ENCODE measurements at regions not wholly inside any gene's neighbourhood (a gene's known extent, or its start where the extent isn't known, plus 50 kb on each side); places are given as distances from the start of the nearest gene placed in this dataset.
"Not testable (repeated sequence)": the region's sequence is repeated elsewhere in the genome, so short reads cannot be mapped to it uniquely, and the experiment has no call there.

DNA sequence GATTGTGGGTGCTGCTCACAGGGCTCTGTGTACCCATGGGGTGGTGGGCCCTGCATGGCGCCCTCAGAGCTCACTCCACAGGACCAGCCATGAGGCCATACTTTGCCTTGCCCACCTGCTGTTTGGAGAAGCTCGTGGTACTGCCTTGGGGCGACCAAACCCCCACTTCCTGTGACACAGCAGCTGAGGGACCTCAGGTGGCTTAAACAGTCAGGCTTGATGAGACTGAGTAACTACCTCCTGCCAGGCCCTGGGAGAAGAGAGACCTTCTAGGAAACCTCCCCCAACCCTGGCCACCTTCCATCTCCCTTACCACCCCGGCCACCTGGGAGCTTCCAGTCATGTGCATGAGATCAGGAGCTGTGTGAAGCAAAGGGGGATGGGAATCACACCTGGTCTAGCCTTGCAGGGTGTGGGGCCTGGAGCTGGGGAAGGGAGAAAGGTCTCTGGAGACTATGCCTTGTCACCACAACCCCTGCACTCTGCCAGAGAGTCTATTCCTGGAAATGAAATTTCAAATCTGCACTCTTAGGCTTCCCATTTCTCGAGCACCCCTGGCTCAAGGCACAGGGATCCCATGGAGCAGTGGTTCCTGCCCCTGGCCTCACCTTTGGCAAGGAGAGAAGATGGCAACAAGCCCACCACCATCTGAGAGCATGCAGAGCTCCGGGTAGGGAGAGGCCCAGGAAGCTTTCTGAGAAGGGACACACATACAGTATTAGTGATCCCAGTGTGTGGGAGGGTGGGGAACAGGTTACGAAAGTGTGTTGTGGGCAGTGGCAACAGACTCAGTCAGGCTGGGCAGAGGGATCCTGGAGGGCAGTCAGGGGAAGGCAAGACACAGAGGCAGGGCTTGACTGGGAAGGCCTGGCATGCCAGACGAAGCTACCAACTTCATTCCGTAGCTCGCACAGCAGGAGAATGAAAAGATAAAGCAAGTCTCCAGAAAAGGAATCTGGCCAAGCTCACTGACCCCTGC lies 125.0 kb downstream of the URI1 start:
- POLR2A ChIA-PET: interaction anchor here (0.6 kb wide), 1 partner anchor 86 kb away, joined by 3 read pairs; no protein-coding TSS in a partner anchor
- CTCF ChIA-PET: no interaction called here

DNA sequence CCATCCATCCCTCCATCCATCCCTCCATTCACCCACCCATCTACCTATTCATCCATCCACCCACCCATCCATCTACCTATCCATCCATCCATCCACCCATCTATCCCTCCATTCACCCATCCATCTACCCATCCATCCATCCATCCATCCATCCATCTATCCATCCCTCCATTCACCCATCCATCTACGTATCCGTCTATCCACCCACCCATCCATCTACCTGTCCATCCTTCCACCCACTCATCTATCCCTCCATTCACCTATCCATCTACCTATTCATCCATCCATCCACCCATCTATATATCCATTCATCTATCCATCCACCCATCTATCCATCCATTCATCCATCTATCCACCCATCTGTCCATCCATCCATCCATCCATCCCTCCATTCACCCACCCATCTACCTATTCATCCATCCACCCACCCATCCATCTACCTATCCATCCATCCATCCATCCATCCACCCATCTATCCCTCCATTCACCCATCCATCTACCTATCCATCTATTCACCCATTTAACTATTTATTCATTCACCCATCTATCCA lies 126.0 kb downstream of the URI1 start:
- POLR2A ChIA-PET, CTCF ChIA-PET: not testable (repeated sequence)

DNA sequence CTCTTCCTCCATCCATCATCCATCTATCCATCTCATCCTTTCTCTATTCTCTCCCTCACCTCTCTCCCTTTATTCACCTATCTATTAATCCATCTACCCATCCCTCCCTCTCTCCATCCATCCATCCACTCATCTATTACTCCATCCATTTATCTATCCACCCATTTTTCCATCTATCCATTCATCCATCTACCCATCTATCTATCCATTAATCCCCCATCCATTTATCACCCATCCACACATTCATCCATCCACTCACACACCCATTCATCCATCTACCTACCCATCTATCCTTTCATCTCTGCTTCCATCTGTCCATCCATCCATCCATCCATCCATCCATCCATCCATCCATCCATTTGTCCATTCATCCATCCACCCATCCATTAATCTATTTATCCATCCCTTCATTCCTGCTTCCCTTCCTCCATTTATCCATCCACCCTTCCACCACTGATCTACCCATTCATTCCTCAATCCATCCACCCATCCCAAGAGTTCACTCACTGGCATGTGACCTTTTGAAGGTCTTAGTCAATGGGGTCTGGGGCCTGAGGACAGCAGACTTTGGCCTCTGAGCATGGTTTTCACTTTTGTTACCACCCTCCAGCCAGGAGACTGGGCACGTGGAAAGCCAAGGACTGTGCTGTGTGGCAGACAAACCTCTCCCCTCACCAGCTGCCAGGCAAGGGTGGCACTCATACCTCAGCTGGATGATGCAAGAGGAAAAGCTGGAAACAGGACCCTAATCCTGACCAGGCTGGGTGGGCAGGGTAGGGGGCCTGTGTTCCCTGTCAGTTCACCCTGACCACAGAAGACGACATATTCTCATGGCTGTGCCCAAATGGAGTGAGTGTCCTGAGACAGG lies 126.7 kb downstream of the URI1 start:
- POLR2A ChIA-PET: no interaction called here
- CTCF ChIA-PET: no interaction called here

DNA sequence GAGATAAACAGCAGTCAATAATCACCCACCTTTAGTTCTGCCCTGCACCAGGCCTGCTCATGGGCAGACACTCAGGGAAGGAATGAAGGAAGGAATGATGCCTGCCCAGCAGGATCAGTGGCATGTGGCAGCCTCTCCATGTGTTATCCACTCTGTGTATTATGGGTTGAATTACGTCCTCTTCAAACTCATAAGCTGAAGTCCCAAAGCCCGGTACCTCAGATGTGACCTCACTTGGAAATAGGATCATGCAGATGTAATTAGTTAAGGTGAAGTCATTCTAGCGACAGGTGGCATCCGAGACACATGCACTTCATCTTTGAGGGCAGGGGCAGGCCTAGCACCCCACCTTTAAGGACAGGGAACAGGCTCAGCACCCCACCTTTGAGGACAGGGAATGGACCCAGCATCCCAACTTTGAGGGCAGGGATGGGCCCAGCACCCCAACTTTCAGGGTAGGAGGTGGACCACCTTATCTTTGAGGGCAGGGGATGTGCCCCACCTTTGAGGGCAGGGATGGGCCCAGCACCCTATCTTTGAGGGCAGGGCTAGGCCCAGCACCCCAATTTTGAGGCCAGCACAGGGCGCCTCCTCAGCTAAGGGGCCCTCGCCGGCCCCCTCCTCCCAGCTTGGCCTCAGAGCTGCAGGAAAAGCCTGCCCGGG lies 127.6 kb downstream of the URI1 start:
- ChIA-PET POLR2A (no interaction called here), CTCF (interaction anchor here (0.6 kb wide), 1 partner anchor 484 kb away, joined by 6 read pairs; no protein-coding TSS in a partner anchor)

DNA sequence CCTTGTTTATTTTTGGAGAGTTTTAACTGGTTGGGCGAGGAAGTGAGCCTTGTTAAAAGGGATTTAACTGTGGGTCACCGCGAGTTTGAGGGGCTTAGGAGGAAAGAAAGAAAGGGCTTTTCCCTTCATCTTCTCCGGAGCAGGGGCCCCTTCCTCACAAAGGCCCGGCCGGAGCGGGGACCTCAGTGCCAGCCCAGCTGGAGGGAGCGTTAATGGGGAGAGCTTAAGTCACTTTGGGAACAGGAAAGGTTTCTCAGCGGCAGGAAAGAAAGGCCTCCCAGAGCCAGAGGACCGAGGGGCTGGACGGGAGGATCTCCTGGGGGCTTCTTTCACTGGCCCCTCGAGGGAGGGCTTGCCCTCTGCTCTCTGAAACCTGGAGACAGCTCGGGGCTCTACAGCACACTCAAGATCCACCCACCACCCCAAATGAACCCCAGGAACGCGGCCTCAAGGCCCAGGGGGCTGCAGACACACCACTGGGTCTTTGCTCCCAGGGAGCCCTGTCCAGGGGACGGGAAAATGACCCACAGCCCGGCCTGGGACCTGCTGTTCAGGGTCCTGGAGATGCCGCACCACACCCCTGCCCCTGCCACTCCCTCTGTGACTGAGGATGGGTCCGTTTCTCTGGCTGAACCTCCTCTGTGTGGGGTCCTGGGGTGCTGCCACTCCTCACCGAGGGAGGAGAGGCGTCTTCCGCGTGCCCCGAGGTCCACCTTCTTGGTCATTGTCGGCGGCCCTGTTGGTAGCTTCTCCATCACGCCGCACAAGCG lies 128.3 kb downstream of the URI1 start:
- POLR2A ChIA-PET: no interaction called here
- CTCF ChIA-PET: interaction anchor here (0.6 kb wide), 1 partner anchor 483 kb away, joined by 6 read pairs; no protein-coding TSS in a partner anchor

DNA sequence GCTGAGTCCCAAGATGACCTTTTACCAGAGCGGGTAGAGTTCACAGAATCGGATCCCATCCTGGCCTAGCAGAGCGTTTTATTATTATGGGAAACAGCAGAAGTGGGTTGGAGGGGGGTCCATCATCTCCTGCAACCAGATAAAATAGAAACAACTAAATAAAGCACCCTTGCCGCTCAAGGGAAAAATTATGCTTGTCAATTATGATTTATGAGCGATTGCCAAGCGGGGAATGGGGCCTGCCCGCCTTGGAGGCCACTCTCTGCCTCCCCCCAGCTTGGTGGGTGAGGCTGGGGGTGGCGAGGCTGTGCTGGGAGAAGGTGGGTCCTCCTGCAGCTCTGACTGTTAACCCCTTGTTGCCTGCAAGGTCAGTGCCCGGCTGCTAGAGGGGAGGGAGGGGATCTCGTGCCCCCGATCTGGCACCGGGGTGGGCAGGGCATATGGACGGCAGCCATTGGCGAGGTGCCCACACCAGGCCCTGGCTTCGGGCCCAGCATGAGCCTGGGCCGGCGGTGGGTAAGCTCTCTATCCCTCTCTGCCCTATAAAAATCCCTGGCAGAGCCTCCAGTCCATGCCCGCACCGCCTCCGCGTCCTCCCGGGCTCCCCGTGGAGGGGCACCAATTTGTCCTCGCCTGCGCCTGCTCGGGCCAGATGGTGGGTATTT lies 129.1 kb downstream of the URI1 start:
- ChIA-PET CTCF (no interaction called here), POLR2A (no interaction called here)

DNA sequence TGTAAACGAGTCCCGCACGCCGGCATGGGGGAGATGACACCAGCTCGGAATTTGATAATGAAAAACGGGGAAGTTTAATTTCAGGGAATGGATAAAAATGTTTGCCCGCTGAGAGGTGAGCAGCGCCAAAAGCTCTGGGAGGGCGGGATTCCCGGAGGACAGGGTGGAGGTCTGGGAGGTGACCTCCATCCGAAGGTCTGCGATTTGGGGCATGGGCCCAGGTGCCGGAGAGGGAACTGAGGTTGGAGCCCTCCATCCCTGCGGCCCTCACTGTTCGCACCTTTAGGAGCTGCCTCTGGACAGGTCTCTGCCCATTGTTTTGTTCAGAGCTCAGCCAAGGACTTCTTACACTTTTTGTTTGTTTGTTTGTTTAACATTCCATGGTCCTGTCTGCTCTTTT lies 129.8 kb downstream of the URI1 start:
- POLR2A ChIA-PET: no interaction called here
- CTCF ChIA-PET: interaction anchor here (0.6 kb wide), 1 partner anchor 373 kb away, joined by 3 read pairs; no protein-coding TSS in a partner anchor

DNA sequence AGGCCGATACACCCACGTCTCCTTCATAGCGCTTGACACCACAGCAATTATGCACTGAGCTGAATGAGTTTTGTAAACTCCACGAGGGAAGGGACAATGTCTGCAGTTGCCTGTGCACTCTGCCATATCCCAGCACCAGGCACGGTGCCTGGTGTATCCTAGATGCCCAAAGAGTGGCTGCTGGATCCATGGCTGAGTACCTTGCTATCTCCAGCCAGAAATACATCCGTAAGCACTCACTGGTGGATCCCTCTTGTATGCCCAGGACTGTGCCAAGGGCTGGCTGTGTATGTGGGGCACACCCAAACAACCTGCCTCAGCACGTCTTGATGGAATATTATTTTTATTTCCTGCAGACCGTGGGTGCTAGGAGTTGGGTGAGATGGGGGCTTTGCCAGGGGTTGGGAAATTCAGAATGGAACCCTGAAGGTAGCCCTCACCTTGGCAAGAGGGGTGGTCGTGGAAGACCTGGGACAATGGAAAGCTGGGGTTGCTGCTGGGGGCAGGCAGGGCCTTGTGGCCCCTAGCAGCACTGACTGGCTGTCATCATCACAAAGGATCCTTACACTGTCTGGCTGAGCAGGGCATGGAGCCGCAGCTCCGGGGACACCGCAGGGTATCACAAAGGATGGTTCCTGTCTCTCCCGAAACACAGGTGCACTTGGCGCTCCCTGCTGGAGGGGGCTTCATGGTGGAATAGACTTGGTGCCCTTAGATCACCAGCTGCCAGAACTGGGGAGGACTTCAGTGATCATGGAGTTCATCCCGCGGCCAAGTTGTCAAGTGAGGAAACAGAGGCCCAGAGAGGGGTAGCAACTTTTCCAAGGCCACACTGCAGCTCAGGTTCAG lies 131.3 kb downstream of the URI1 start:
- POLR2A ChIA-PET: no interaction called here
- CTCF ChIA-PET: no interaction called here

DNA sequence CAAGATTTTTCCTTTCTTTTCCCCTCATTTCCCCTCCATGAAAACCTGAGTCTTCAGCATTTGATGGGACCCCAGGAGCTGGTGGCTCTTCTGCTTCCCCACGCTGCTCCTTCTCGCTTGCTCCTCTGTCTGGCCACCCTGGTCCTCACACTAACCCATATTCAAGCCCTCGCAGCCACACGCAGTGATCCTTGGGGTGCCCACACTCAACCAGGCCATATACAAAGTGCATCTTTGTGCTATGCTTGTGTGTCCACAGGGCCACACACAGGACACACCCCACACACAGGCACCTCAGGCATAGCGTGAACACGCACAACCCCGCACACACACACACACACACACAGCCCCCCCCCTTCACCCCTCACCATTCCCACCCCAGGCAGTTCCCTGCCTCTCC lies 132.1 kb downstream of the URI1 start:
- ChIA-PET CTCF (no interaction called here), POLR2A (no interaction called here)

DNA sequence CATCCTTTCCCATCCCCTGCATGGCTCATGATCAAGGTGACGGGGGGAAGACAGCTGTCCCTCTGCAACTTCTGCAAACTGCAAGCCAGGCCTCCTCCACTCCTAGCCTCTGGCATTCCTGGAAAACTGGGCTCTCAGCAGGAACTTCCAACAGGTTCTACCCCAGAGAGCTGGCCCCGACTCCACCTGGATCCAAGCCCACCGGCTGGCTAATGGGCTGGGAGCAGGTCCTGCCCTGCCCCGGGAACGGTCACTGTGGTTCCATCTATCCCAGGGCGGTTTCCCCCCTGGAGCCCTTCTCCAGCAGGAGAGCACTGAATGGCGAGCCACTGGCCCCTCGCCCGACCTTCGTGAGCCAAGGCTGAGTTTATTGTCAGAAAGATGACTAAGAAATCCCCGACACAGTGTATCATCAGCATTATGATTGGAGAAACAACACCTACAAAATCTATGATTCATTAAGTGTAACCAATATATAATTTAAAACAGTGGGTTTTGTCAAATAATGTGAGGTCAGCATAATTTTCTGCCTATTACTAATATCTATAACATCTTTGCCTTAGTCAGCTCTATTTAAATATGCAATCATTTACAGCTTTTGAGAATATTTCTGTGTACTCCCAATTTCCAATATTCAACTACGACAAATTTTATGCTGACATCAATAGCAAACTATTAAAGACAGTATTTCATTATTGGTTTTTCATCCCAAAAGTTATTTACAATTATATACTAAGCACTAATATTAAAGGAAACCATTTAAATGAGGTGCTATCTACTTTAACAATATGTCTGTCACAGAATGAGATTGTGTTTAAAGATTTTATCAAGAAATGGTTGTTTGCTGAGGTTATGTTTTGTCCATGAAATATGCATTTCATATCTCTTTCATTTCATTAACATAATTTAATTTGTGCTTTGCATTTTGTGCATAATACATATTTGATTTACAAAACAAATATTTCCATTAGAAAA lies 133.0 kb downstream of the URI1 start:
- CTCF ChIA-PET: no interaction called here
- POLR2A ChIA-PET: no interaction called here

DNA sequence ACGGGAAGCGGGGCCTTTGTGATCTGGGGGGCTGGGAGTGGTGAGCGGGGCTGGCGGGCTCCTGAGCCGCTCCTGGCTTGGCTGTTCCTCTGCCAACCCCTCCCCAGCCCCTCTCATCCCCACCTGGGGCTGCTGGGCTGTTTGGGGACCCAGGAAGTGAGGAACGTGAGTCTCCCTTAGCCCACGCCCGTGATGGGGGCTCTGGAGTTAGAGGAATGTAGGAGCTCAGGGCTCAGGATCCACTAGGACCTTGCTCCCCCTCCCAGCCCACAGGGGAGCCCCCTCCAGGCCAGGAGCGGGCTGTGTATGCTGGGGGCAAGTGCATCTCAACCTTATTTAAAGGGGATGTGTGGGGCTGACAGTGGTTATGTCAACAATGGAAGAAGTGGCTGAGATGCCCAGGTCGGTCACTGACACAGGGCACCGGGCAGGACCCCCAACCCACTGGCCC lies 134.1 kb downstream of the URI1 start:
- ChIA-PET CTCF (no interaction called here), POLR2A (no interaction called here)

DNA sequence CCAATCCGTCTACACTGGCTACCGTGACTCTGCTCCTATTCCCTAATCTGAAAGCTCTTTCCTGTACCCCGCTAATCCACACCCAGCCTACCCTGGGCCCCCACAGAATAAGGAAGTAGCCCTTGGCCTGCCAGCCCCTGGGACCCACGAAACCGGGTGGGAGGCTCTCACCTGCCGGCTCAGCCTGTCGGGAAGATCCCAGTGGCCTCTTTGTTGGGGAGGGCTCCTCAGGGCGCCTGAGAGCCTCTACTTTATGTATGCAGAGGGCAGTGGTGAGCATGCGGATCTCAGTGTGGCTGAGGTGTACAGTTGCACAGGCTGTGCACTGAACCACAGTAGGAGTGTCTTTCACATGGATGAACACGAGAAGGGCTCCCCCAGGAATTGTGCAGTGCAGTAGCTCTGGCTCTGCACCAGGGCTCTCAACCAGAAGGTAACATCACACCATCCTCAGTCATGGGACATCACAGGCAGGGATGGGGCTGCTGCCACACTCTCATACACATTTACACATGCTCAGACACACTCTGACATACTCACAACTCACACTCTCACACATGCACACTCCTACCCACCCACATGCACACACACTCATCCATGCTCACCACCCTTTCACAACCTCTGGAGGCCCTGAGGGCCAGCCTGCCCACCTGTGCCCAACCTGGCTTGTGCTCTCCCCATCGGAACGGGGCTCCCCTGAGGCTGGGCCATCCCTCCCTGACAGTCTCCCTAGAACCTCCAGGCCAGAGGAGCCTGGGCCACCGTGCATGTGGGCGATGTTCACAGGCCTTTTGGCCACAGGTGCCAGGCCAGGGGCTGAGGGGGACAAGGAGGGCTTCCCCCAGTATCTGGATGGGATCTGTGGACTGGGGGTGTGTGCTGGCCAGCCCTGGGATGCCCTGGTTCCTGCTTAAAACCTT lies 135.0 kb downstream of the URI1 start:
- POLR2A ChIA-PET: no interaction called here
- CTCF ChIA-PET: no interaction called here

DNA sequence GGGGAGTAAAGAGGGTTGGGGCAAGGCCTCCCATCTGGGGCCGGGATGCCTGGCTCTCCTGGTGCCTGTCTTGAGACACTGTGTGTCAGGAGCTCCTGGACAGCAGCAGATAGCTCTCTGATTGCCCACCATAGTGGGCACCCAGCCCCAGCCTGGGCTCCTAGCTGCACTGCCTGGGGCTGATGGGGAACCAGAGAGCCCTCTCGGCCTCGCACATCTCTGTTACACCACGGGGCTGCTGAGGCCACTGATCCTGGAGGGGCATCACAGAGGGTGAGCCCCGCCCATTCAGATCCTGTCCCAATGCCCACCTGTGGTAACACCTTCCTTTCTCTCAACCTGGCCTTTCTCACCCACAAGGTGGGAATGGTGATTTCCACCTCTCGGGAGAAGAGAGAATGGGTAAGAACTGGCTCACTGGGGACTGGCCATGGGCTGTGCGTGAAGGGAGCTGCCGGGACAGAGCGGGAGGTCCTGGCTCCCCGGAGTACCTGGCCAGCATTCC lies 135.9 kb downstream of the URI1 start:
- POLR2A ChIA-PET: no interaction called here

DNA sequence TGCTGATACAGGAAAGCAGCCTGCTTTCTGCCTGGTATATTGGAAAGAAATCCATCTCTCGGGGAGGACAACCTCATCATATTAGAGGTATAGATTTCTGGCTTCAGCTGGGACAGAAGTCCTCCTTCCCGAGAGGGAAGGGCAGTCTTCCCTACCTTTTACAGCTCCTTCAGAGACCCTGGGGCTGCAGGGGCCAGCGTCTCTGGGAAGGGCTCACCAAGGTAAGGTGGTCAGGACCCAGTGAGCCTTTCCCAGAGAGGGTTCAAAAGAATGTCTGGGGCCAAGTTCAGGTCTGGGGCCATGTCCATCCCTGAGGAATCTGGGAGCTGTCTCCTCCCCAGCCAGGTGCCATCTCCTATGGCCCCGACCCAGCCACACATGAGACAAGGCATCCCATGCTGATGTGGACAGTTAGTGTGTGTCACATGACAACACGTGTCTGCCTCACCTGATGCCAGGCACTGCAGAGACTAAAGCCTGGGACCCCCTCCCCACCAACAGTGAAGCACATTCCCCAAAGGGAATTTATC lies 136.4 kb downstream of the URI1 start:
- ChIA-PET CTCF (no interaction called here), POLR2A (no interaction called here)

More for the DNA sequence above, 135.9 kb downstream of the URI1 start:
- CTCF ChIA-PET: no interaction called here

DNA sequence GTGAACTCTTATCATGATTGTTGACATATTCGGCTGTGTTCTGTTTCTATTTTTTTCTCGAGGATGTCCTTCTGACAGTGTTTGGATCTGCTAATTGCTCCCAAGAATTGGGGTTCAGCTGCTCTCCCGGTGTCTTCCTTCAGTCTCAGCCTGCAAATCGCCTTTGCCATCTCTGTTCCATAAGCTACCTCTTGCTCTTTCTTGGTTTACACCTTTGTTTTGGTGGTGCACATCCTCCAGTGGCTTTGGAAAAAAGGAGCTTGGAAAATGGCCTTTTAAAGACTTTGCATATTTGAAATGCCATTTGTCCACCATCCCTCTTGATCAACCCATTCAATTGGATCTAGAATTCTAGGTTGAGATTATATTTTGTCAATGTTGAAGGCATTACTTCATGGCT lies 137.2 kb downstream of the URI1 start:
- ChIA-PET CTCF (no interaction called here), POLR2A (no interaction called here)

Measured in activated CD8-positive, alpha-beta memory T cell treated with anti-CD3 and anti-CD28 coated beads for 36 hours (primary cell).